ENCODE measurements at regions not wholly inside any gene's neighbourhood (a gene's known extent, or its start where the extent isn't known, plus 50 kb on each side); places are given as distances from the start of the nearest gene placed in this dataset.

DNA sequence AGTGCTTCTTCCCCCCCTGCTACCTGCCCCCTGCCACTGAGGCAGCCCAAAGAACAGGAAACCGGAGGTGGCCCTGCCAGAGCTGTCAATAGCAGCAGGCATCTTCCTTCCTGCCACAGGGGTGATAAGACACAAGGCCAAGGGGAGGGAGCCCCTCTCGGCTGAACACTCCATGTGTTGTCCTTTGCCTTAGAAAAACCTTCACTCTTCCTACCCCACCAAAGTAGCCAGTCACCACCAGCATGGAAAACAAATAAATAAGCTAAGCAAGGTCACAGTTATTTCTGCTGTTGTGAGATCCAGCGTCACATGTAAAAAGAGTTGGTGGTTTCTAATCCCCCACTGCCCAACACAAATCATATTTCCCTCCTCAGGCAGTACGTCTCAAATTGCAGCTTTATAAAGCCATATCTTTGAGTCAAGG is 104.8 kb upstream of the DPT start (continued):
- TF ChIP-seq SOX6 (IDR thresholded peaks at IDR 0.05): no peak
- peak; percentile 81 for TF ChIP-seq SOX6 (CRISPR knock-in tag; IDR thresholded peaks at IDR 0.05)
- no peak for TF ChIP-seq NAIF1 (CRISPR knock-in tag; IDR thresholded peaks at IDR 0.05; ENCODE audit: borderline replicate concordance)
- TF ChIP-seq, protein P1, sequence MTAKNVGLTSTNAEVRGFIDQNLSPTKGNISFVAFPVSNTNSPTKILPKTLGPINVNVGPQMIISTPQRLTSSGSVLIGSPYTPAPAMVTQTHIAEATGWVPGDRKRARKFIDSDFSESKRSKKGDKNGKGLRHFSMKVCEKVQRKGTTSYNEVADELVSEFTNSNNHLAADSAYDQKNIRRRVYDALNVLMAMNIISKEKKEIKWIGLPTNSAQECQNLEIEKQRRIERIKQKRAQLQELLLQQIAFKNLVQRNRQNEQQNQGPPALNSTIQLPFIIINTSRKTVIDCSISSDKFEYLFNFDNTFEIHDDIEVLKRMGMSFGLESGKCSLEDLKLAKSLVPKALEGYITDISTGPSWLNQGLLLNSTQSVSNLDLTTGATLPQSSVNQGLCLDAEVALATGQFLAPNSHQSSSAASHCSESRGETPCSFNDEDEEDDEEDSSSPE (CRISPR knock-in tag; IDR thresholded peaks at IDR 0.05): no peak
- TF ChIP-seq SP5 (CRISPR knock-in tag; IDR thresholded peaks at IDR 0.05; ENCODE audit: borderline replicate concordance, low read depth): peak; percentile 28; the same call in 1 of the 2 replicates
- no peak for TF ChIP-seq DNMT1 (CRISPR knock-in tag; IDR thresholded peaks at IDR 0.05)
- TF ChIP-seq, protein P2, sequence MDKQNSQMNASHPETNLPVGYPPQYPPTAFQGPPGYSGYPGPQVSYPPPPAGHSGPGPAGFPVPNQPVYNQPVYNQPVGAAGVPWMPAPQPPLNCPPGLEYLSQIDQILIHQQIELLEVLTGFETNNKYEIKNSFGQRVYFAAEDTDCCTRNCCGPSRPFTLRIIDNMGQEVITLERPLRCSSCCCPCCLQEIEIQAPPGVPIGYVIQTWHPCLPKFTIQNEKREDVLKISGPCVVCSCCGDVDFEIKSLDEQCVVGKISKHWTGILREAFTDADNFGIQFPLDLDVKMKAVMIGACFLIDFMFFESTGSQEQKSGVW (CRISPR knock-in tag; IDR thresholded peaks at IDR 0.05; ENCODE audit: borderline replicate concordance): no peak
- no peak; the same call in 1 of the 2 replicates for TF ChIP-seq ZNF746 (CRISPR knock-in tag; IDR thresholded peaks at IDR 0.05)
- TF ChIP-seq, protein P3, sequence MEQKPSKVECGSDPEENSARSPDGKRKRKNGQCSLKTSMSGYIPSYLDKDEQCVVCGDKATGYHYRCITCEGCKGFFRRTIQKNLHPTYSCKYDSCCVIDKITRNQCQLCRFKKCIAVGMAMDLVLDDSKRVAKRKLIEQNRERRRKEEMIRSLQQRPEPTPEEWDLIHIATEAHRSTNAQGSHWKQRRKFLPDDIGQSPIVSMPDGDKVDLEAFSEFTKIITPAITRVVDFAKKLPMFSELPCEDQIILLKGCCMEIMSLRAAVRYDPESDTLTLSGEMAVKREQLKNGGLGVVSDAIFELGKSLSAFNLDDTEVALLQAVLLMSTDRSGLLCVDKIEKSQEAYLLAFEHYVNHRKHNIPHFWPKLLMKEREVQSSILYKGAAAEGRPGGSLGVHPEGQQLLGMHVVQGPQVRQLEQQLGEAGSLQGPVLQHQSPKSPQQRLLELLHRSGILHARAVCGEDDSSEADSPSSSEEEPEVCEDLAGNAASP (CRISPR knock-in tag; IDR thresholded peaks at IDR 0.05; ENCODE audit: borderline replicate concordance): 0 out of 2 replicates have a peak, but pooled peaks have one; percentile 25
- no peak for TF ChIP-seq FOSL1 (CRISPR knock-in tag; IDR thresholded peaks at IDR 0.05; ENCODE audit: borderline replicate concordance)
- no peak for TF ChIP-seq NCOA1 (CRISPR knock-in tag; IDR thresholded peaks at IDR 0.05)
- TF ChIP-seq ZNF350 (CRISPR knock-in tag; IDR thresholded peaks at IDR 0.05; ENCODE audit: borderline replicate concordance, low read depth): peak; percentile 84; the same call in 1 of the 2 replicates
- no peak for TF ChIP-seq ZNF251 (CRISPR knock-in tag; IDR thresholded peaks at IDR 0.05)
- TF ChIP-seq, protein P4, sequence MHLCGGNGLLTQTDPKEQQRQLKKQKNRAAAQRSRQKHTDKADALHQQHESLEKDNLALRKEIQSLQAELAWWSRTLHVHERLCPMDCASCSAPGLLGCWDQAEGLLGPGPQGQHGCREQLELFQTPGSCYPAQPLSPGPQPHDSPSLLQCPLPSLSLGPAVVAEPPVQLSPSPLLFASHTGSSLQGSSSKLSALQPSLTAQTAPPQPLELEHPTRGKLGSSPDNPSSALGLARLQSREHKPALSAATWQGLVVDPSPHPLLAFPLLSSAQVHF (CRISPR knock-in tag; IDR thresholded peaks at IDR 0.05): no peak
- TF ChIP-seq, protein P5, sequence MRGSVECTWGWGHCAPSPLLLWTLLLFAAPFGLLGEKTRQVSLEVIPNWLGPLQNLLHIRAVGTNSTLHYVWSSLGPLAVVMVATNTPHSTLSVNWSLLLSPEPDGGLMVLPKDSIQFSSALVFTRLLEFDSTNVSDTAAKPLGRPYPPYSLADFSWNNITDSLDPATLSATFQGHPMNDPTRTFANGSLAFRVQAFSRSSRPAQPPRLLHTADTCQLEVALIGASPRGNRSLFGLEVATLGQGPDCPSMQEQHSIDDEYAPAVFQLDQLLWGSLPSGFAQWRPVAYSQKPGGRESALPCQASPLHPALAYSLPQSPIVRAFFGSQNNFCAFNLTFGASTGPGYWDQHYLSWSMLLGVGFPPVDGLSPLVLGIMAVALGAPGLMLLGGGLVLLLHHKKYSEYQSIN (CRISPR knock-in tag; IDR thresholded peaks at IDR 0.05; ENCODE audit: borderline replicate concordance): no peak
- TF ChIP-seq FLYWCH1 (CRISPR knock-in tag; IDR thresholded peaks at IDR 0.05): no peak
- TF ChIP-seq, protein P6, sequence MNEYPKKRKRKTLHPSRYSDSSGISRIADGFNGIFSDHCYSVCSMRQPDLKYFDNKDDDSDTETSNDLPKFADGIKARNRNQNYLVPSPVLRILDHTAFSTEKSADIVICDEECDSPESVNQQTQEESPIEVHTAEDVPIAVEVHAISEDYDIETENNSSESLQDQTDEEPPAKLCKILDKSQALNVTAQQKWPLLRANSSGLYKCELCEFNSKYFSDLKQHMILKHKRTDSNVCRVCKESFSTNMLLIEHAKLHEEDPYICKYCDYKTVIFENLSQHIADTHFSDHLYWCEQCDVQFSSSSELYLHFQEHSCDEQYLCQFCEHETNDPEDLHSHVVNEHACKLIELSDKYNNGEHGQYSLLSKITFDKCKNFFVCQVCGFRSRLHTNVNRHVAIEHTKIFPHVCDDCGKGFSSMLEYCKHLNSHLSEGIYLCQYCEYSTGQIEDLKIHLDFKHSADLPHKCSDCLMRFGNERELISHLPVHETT (CRISPR knock-in tag; conservative IDR thresholded peaks at IDR 0.05): no peak
- no peak for TF ChIP-seq RBM22 (optimal IDR thresholded peaks at IDR 0.05; ENCODE audit: low read length)
- TF ChIP-seq, protein P7, sequence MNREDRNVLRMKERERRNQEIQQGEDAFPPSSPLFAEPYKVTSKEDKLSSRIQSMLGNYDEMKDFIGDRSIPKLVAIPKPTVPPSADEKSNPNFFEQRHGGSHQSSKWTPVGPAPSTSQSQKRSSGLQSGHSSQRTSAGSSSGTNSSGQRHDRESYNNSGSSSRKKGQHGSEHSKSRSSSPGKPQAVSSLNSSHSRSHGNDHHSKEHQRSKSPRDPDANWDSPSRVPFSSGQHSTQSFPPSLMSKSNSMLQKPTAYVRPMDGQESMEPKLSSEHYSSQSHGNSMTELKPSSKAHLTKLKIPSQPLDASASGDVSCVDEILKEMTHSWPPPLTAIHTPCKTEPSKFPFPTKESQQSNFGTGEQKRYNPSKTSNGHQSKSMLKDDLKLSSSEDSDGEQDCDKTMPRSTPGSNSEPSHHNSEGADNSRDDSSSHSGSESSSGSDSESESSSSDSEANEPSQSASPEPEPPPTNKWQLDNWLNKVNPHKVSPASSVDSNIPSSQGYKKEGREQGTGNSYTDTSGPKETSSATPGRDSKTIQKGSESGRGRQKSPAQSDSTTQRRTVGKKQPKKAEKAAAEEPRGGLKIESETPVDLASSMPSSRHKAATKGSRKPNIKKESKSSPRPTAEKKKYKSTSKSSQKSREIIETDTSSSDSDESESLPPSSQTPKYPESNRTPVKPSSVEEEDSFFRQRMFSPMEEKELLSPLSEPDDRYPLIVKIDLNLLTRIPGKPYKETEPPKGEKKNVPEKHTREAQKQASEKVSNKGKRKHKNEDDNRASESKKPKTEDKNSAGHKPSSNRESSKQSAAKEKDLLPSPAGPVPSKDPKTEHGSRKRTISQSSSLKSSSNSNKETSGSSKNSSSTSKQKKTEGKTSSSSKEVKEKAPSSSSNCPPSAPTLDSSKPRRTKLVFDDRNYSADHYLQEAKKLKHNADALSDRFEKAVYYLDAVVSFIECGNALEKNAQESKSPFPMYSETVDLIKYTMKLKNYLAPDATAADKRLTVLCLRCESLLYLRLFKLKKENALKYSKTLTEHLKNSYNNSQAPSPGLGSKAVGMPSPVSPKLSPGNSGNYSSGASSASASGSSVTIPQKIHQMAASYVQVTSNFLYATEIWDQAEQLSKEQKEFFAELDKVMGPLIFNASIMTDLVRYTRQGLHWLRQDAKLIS (CRISPR knock-in tag; IDR thresholded peaks at IDR 0.05): no peak
- TF ChIP-seq SNAPC2 (CRISPR knock-in tag; IDR thresholded peaks at IDR 0.05): 0 out of 2 replicates have a peak, but pooled peaks have one; percentile 42
- no peak for TF ChIP-seq ZNF331 (CRISPR knock-in tag; IDR thresholded peaks at IDR 0.05)
